DMS 273 treated with DMSO at 0.1 percent for 48 hours (cell line): ENCODE measurements at regions not wholly inside any gene's neighbourhood (a gene's known extent, or its start where the extent isn't known, plus 50 kb on each side); places are given as distances from the start of the nearest gene placed in this dataset.

Experiments used
- DNase-seq: peaks from one replicate; lab custom pipeline; 2025; lab: John Stamatoyannopoulos, UW

DNA sequence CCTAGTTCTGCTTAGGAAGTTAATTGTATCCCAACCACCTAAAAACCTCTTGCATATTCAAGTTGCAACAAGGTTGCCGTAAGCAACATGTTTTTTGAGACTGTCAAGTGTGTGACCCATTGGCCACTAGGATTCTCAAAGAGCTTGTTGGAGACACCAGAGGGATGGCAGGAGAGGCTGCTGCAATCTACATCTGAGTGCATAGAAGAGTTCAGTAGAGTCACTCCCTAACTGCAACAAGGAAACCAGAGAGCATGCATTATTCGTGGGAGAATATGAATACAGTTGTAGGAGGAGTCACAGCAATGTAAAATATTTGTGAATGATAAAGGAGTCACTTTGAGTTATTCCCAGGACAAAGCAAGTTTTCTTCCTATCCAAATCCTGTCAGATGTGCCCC is 538.6 kb downstream of the TNS3 start:
- no peak for DNase-seq

DNA sequence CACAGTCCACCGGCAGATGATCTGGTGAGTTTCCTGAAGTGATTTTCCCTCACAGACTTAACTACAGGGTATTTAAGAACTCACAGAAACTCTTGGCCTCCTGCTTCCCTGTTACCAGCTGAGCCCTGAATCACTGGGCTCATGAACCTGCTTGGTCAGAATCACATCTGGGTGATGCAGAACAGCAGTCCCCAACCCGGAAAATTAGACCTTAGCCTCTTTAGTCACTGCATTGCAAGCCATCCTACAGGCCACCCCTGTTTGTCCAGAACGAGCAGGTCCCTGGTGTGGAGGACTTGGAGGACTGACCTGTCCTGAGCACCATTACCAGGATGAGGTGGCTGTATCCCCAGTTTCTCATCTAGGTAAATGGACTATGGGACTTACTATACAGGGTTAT is 539.2 kb downstream of the TNS3 start:
- no peak for DNase-seq

DNA sequence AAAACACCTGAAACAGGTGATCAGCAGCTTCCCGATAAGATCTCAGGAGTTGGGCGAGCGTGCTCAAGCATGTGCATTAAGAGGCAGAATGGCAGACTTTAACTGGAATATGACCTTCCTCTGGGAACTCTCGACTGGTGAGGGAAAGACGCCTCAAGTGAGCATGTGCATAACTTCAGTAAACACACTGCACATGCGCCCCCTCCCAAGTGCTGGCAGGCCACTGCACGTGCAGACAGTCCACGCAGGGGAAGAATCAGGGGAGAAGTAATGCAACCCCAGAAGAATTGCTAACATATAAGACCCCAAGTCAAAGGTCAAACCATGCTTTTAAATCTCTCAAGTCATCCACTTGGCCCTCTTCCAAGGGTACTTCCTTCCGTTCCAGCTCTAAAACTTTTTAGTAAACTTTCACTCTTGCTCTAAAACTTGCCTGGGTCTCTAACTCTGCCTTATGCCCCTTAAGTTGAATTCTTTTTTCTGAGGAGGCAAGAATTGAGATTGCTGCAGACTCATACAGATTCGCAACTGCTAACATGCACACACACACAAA is 541.0 kb downstream of the TNS3 start:
- DNase-seq = no peak

DNA sequence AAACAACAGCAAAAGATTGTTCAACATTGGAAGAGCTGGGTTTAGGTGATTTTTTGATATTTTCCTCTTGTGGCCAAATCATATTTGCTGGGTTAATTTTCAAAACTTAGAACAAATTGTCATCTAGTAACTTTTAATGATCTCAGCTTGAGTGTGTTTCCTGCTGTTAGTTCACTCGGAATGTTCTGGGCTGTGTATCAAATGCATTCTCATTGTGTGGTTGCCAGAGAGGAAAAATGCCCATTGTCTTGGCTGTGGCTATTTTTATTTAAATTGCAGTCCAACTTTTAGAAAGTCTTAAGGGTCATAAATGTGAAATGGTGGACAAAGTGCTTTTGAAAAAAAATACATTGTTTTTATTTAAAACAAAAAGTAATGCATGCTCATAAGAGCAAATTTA is 542.0 kb downstream of the TNS3 start:
- no peak for DNase-seq

DNA sequence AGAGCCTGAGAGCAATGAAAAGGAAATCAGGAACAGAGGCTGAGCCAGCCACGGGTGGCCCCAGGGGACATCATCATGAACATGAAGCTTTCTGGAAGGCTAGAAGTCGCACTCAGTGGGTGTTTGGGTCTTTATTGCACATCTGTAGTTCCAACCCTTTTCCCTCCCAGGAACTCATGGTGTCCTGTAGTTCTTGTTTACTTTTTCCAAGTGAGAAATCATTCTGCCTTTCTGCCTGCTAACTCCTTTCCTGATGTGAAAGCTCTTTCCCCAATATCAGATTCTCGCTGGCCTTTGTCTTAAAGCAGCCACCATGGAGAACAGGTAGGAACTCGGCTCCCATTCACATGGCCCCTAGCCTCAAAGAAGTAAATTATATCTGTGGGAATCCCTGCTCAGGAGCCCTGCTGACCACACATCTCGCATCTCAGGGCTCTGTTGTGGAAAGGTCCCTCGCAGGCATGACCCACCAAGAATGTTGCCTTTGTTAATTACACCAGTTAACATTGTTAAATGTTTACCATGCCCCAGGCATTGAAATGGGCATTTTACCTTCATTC is 542.7 kb downstream of the TNS3 start:
- DNase-seq = no peak

DNA sequence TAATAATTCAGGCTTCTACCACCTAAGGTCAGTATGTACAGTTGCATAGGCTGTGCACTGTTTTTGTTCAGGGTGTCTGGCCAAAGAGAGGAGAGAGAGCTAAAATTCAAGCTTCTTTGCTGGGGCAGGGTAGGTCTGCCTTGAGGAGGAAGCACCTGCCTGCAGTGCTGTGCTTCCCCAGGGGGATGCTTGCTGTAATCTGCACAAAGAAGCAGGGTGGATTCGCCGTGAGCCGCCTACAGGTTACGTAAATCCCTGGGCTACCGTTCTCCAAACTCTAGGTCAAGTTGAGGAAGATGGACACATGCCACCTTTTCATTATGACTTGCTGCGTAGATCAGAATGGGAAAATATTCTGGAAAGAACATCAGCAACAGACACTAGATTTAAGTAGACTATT is 543.3 kb downstream of the TNS3 start:
- DNase-seq = no peak

DNA sequence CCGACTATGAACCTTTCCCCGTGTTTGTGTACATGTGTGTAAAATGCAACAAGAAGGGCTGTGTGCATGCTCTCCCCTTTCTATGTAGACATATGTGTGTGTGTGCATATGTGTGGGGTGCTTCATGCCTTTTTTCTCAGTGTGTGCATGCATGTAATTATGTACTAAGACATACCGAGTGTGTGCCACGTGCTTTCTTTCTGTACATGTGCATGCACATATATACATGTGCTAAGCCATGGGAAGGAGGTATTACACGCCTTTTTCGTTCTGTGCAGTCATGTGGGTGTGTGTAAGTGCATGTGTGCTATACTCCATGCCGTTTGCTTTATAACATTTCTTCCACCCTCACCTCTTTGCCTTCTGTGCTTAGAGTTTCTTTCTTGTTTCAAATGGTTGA is 544.3 kb downstream of the TNS3 start:
- DNase-seq = no peak

DNA sequence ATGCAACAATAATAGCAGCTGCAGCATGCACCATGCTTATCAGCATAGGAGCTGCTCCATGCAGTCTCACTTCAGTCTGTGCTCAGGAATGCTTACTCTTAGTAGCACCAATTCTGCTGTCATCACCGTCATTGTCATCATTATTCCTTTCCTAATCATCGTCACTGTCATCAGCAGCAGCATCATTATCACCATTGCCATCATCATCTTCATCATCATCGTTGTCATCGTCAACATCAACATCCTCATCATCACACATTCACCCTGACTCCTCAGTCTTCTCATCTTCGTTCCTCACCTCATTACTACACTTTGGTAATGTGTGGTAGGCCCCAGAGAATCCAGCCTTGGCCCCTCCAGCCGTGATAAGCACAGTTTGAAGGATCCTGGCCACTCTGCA is 545.0 kb downstream of the TNS3 start:
- DNase-seq = no peak

DNA sequence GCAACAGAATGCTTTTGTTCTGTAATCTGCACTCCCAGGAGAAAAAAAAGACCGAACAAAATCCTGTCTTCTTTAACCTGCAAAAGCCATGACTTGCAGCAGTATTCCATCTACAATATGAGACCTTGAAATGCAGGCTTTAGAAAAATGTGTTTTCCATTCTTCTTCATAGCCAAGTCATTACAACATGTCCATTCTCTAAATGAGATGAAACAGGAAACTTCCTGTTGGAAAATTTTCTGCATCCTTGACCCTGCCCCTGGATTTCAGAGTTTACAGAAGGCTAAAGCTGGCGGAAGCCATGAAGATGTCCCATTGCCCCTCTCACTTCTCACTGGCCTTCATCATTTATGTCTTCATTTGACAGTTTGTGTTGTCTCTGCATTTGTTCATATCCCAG is 546.4 kb downstream of the TNS3 start:
- DNase-seq = no peak

DNA sequence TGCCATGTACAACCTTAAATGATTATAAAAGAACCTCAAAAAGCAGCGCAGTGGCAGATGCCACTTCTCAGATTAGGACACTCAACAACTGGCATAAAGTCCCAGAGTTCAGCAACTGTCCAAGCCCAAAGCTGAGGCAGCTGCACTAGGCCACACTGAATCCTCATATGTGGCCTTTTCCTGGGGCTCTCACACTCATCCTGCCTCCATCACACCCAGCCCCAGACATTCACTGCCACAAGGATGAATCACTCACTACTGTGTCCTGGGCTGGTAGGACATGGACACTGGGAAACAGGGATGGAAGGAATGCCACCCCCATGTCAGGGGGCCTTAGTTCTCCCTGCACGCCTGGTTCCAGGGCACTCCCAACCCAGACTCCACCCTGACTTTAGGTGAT is 547.7 kb downstream of the TNS3 start:
- DNase-seq = no peak

DNA sequence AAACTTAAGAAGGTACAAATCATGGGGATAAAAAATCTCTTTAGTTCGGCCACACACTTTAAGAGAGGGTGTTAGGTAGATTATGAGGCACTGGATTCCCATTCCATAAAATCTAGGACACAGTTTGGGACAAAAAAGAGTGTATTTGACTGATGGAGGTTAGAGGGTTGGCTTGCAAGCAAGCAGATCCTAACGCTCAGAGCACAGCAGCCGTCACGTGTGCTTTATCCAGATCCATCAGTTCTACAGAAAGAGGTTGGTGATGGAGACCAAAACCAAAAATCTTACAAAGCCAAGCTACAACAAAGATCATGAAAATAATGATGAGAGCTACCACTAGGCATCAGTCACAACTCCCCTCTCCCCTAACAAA is 549.4 kb downstream of the TNS3 start:
- DNase-seq = no peak

DNA sequence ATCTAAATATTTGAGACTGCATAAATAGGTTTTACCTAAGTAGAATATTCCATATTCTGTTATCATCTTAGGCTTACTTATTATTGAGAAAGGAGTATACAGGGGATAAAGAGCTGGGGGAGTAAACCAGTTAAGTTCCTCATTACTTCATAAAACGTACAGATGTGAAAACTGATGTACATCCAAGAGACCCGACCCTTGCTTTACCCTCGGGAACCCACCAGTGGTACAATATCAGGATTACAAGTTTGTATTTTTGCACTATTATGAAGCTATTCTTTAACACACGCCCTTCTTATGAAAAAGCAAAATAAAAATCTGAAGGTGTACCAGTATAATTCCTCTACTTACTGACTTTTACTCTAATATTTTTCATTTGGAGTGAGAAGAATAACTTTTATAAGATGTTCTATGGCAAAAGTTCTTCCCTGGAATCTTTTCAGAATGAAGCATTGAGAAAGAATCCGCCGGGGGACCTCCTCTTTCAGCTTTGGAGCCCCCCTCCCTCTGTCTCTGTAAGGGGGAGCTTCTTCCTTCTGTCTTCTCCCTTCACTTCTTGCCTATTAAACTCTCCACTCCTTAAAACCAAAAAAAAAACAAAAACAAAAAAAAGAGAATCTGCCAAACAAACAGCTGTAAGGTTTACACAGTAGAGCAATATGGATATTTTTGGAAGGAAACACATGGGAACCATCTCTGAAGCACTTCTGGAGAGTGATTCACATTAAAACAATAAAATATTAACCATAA is 550.0 kb downstream of the TNS3 start:
- DNase-seq = no peak

DNA sequence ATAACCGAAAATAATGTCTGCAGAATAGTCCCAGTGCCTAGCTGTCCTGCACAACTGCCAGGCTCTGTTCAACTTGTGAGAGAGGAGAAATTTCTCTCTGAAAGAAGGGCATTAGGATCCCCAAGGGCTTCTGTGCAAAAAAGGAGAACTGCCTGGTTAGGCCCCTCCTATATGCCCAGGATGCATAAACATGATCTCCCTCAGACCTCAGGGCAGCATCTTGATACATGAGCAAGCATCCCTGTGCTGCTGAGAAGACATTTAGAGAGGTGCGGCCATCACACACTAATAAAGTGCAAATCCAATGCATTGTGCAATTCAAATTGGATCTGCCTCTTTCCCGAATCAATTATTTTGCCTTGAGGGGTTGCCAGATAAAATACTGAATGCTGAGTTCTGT is 553.6 kb downstream of the TNS3 start:
- no peak for DNase-seq

DNA sequence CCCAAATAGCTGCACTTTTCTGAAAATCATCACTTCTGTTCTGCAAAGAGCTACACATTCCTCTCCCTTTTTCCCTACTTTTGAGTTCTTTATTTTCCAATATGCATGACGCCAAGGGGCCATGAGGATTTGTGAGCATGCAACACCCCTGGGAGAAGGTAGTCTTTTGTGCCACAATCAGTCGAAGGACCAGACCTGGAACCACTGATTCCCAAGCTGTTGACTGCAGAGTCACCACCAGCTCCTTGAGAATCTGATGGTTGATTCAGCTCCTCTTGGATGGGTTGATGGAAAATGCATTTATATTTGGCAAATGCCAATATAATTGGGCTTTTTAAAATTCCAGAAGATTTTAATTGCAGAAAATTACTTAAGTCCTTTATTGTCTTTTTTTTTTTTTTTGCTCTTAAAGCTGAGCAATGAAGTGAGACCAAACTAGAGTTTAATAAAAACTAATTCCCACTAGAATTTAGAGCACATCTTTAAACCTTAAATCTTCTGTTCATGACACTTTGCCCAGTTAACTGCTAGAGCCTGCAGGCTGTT is 554.1 kb downstream of the TNS3 start:
- no peak for DNase-seq

DNA sequence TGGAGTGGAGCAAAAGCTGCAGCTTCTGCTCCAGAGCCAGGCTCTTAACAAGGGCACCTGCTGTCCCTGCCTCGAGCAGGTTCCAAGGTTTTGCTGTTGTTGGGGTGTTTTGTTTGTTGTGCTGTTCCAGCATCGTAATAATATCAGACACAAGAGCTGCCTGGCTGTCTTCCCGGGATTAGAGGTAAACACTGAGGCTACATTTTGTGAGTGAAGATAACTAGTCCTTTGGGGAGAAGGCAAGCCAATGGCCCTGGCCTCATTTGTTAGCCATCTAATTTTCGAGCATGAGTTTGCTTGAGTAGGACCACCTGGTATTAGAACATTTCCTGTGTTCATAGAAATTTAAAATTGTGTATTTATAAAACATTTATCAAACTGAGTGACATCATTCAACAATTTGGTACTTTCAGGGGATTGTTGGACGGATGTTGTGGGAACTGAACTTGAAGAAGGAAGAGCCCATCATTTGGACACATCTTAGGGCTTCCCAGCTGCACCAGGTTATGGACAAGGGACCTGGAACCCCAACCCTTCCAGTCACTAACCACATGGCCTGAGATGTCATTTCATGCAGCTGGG is 555.0 kb downstream of the TNS3 start:
- DNase-seq = no peak

DNA sequence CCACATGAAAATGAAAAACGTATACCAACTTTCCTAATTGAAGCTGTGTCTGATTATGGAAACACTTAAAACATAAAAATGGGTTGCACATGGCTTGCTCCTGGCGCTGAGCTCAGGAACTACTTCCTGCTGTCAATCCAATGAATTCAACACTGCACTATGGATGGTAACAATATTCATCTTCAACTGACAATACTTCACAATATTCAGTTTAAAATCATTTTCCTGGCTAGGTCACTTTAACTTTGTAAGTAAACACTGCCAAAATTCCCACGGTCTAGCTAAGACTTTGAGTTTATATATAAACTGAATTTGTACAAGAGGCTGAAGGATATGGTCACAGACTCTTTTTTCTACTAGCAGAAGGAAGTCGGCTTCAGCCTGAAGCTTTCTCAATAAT is 556.9 kb downstream of the TNS3 start:
- no peak for DNase-seq

DNA sequence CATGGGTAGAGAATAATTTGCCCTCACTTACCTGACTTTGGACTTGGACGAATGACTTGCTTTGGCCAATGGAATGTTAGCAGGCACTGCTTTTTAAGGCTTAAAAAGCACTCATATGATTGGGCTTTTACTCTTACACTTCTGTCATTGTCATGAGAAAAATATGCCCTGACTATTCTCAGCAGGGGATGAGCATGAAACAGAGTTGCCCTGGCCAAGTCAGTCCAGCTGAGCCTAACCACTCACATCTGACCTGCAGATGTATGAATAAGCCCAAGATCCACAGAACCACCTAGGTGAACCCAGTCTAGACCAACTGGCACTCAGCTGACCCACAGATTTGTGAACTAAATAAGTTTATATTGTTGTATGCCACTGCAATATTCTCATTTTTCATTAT is 573.5 kb downstream of the TNS3 start:
- no peak for DNase-seq

DNA sequence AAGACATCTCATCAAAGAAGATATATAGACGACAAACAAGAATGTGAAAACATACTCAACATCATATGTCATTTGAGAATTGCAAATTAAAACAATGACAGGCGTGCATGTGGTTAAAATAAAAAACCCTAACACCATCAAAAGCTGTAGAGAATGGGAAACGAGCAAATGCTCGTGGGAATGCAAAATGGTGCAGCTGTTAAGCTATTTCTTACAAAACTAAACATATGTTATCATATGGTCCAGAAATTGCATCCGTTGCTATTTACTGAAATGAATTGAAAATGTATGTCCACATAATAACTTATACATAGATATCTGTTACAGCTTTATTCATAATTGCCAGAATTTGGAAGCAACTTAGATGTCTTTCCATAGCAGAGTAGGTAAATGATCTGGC is 574.4 kb downstream of the TNS3 start:
- DNase-seq = no peak

DNA sequence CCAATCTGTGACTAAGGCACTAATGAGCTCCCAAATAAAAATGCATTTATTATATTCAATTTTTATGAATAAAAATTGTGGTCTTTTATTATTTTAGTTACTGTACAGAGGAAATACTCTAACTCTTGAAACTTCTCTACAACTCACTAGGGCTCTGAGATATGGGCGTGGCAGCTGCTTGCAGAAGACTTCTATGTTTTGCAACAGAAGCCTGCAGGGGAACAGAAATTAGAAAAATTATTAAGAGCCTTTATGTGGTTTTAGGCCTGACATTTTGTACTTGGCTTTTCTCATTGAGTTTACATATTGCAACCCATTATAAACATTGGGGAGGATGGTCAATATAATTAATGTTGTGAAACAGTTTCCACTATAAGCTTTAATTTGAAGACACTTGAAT is 581.4 kb downstream of the TNS3 start:
- DNase-seq = no peak

DNA sequence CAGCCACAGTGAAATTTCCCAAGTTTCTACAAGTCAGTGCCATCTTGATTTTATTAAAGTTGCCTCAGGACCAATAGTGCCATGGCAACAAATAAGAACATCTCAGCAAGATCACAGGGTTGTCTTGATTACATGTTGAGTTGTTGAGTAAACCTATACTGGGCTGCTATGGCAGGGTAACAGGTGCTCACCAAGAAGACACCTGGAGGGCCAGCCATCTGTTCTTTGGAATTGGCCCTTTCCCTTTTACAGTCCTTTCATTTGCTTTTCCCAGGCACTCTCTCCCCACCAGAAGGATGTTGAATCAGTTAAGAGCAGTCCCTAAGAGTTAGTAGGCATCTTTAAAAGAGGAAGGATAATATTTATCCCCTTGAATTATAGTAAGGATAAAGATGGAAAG is 582.0 kb downstream of the TNS3 start:
- DNase-seq = no peak

DNA sequence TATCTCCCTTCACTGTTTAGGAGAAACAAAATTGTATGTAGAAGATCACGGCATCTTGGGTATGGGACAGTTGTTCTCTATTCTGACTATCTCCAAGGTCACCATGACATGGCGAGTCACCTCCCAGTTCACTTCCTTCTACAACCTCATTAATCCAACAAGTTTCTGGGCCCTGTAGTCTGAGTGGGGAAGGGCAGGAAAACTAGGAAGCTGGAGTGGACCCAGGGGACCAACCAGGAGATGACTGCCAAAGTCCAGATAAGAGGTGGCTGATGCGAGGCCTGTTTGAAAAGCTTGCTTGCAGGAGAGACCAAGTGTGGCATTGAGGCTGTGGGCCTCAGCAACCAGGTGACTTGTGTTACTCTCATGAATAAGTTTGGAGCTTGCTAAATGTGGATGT is 584.9 kb downstream of the TNS3 start:
- no peak for DNase-seq

DNA sequence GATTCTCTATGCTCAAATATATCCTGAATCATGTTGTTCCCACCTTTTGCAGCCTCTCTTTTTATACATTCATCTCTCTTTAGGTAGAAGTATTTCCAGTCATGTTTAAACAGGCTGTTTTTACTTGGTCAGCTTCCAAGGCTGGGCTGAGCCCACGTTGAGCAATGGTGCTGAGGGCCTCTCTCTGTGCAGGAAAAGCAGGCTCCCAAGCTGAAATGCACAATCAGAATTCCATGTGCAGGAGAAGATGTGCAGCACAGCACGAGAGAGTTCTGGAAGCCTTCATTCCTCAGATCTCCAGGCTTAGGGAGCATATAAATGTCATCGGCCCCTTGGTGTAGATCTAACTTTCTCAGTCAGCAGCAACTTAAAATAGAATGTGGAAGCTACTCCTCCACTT is 588.5 kb downstream of the TNS3 start:
- no peak for DNase-seq

DNA sequence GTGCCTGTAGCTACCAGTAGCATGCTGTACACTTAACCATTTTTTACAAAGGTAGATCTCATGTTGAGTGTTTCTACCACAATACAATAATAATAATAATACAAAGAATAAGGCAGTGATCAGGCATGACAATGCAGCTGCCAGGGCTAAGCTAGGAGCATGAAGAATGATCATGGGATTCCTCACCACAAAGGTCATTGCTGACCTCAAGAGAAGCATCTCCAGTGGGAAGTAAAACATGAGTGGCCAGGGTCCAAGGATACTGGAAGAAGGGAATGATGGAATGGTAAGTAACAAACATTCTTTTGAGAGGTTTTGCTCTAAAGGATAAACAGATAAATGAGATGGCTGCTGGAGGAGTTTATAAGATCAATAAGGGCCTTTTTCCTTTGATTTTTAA is 591.1 kb downstream of the TNS3 start:
- no peak for DNase-seq
